H1 (cell line): ENCODE measurements at regions not wholly inside any gene's neighbourhood (a gene's known extent, or its start where the extent isn't known, plus 50 kb on each side); places are given as distances from the start of the nearest gene placed in this dataset.
A peak's percentile ranks its signal among the peaks of the same experiment; 100 is the strongest.

Experiments
- BACH1 ChIP-seq: IDR thresholded peaks from 2 replicates; pipeline ENCODE4 v1.6.1; 2012; ENCODE audit warnings: low read length, improper control_type of control experiment
- CHD2 ChIP-seq: IDR thresholded peaks from 2 replicates; pipeline ENCODE4 v1.6.1; 2012; ENCODE audit warnings: low read length, improper control_type of control experiment
- CTBP2 ChIP-seq: IDR thresholded peaks from 2 replicates; pipeline ENCODE4 v1.7.0; 2011; ENCODE audit warnings: borderline replicate concordance, mild to moderate bottlenecking, moderate library complexity, mixed read lengths, low read length; ENCODE audit not compliant: insufficient read depth, insufficient read length
- EGR1 ChIP-seq: IDR thresholded peaks from 2 replicates; pipeline ENCODE4 v1.6.1; 2011; ENCODE audit warnings: low read depth, low read length, borderline replicate concordance
- GTF2F1 ChIP-seq: IDR thresholded peaks from 2 replicates; pipeline ENCODE4 v1.6.1; 2012; ENCODE audit warnings: low read depth, low read length, improper control_type of control experiment, borderline replicate concordance
- KDM4A ChIP-seq: IDR thresholded peaks from one replicate; pipeline ENCODE4 v1.7.1; 2012; ENCODE audit warnings: low read depth, mild to moderate bottlenecking, moderate library complexity, low read length, inconsistent platforms; ENCODE audit not compliant: severe bottlenecking
- KDM5A ChIP-seq: fragments of 200-600 bp; IDR thresholded peaks from 2 replicates; pipeline ENCODE4 v1.7.1; 2012; ENCODE audit warnings: mild to moderate bottlenecking, low read length, inconsistent platforms, mixed read lengths
- POU5F1 ChIP-seq: IDR thresholded peaks from 2 replicates; pipeline ENCODE4 v1.6.1; 2011; ENCODE audit warnings: low read depth, mild to moderate bottlenecking, low read length, moderate library complexity
- RBBP5 ChIP-seq: IDR thresholded peaks from 2 replicates; pipeline ENCODE4 v1.7.1; 2012; ENCODE audit warnings: low read depth, mild to moderate bottlenecking, inconsistent platforms, low read length, moderate library complexity, borderline replicate concordance
- RFX5 ChIP-seq: IDR thresholded peaks from 2 replicates; pipeline ENCODE4 v1.6.1; 2011; ENCODE audit warnings: low read depth, low read length, improper control_type of control experiment, borderline replicate concordance
- RNF2 ChIP-seq: fragments of 200-900, 300-1000 bp; sonication (generic); IDR thresholded peaks from 2 replicates; pipeline ENCODE4 v1.7.1; 2016; ENCODE audit warnings: borderline replicate concordance, low read depth, mild to moderate bottlenecking, antibody characterized with exemption, low read length; ENCODE audit not compliant: poor library complexity, severe bottlenecking; ENCODE audit errors: missing control alignments
- TAF1 ChIP-seq: IDR thresholded peaks from 2 replicates; pipeline ENCODE4 v1.6.1; 2011; ENCODE audit warnings: mild to moderate bottlenecking, low read depth, low read length
- TAF7 ChIP-seq: optimal IDR thresholded peaks from 2 replicates; pipeline ENCODE3; 2011; ENCODE audit warnings: low read depth, mild to moderate bottlenecking, inconsistent platforms, low read length, moderate library complexity, borderline replicate concordance
- TEAD4 ChIP-seq: IDR thresholded peaks from 2 replicates; pipeline ENCODE4 v1.6.1; 2012; ENCODE audit warnings: low read depth, low read length, inconsistent platforms, mixed read lengths

GRCh38 chr5:36744773-36745589 lies 131.6 kb upstream of the NIPBL start (continued):
- TF ChIP-seq BACH1, result no peak
- peak; percentile 73 for TF ChIP-seq TAF1
- TF ChIP-seq RBBP5, result peak; percentile 100
- TF ChIP-seq EGR1, result no peak
- TF ChIP-seq RFX5, result no peak
- TF ChIP-seq GTF2F1, result no peak
- no peak for TF ChIP-seq RNF2
- TF ChIP-seq CHD2, result peak; percentile 76
- TF ChIP-seq KDM5A, result no peak
- TF ChIP-seq TAF7, result peak; percentile 72
- no peak for TF ChIP-seq TEAD4
- peak; percentile 79 for TF ChIP-seq CTBP2
- no peak for TF ChIP-seq KDM4A
- TF ChIP-seq POU5F1, result no peak; the same call in 1 of the 2 replicates
